ENCODE measurements at regions not wholly inside any gene's neighbourhood (a gene's known extent, or its start where the extent isn't known, plus 50 kb on each side); places are given as distances from the start of the nearest gene placed in this dataset.

DNA sequence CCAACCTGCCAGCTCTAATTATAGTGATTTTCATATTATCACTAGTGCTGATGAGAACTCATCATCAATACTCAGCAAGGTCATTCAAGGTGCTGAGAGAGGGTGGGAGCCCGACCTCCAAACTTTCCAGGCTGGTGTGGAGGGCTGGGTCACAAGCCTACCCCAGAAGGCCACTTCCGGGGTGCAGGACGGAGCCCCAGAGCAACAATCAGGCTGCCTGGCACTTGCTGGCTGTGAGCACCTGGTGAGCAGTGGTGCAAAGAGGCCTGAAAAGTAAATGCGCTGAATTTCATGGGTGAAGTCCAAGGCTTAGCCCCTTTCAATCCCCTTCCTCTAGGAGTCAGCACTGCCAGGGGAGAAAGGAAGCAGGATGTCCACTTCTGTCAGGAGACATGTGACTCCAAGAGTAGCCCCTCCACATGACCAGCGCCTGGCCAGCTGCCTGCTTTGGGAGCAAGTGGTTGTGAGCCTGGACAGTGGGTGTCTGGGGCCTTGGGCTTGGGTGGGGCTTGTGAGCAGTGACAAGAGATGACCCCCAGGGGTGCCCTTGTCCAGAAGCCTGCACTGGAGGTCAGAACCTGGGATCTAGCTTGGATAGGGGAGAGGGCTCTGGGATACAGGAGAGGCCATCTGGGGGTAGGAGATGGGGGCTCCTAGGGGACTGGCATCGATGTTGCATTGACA lies 165.0 kb upstream of the TLE3 start:
- no peak for DNase-seq (ENCODE audit: low read depth)
- no peak overlapping the region for H3K4me3 ChIP-seq (ENCODE audit: low read depth, low read length)
- TF ChIP-seq, protein P1, sequence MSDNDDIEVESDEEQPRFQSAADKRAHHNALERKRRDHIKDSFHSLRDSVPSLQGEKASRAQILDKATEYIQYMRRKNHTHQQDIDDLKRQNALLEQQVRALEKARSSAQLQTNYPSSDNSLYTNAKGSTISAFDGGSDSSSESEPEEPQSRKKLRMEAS (IDR thresholded peaks at IDR 0.05; ENCODE audit: low read depth, low read length) = no peak
- TF ChIP-seq, protein P2, sequence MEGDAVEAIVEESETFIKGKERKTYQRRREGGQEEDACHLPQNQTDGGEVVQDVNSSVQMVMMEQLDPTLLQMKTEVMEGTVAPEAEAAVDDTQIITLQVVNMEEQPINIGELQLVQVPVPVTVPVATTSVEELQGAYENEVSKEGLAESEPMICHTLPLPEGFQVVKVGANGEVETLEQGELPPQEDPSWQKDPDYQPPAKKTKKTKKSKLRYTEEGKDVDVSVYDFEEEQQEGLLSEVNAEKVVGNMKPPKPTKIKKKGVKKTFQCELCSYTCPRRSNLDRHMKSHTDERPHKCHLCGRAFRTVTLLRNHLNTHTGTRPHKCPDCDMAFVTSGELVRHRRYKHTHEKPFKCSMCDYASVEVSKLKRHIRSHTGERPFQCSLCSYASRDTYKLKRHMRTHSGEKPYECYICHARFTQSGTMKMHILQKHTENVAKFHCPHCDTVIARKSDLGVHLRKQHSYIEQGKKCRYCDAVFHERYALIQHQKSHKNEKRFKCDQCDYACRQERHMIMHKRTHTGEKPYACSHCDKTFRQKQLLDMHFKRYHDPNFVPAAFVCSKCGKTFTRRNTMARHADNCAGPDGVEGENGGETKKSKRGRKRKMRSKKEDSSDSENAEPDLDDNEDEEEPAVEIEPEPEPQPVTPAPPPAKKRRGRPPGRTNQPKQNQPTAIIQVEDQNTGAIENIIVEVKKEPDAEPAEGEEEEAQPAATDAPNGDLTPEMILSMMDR (IDR thresholded peaks at IDR 0.05; ENCODE audit: low read depth, low read length) = no peak
- TF ChIP-seq POLR2A (IDR thresholded peaks at IDR 0.05; ENCODE audit: extremely low read depth, insufficient read length) (no peak), MYC (IDR thresholded peaks at IDR 0.05; ENCODE audit: low read depth, low read length) (no peak)

DNA sequence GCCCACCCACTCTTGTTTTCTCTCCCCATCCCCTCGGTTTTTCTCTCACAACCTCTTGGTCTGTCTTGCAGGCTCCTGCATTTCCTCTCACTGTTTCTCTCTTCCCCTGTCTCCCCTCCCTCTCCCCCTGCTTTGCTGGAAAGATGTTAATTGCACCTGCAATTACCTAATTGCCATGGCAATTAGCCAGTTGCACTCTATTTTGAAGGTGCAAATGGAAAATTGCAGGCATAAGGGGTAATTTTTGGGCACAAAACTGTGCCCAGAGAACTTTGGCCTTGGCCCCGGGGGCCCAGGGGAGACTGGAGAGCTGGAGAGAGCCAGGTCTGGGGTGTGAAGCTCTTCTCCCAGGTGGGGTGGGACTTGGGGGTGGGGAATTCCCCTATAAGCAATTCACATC lies 164.5 kb upstream of the TLE3 start:
- DNase-seq (ENCODE audit: low read depth) = no peak
- no peak overlapping the region for H3K4me3 ChIP-seq (ENCODE audit: low read depth, low read length)
- TF ChIP-seq POLR2A (IDR thresholded peaks at IDR 0.05; ENCODE audit: extremely low read depth, insufficient read length) (no peak), MYC (IDR thresholded peaks at IDR 0.05; ENCODE audit: low read depth, low read length) (no peak)
- TF ChIP-seq, protein P1 (IDR thresholded peaks at IDR 0.05; ENCODE audit: low read depth, low read length) = no peak
- TF ChIP-seq, protein P2 (IDR thresholded peaks at IDR 0.05; ENCODE audit: low read depth, low read length) = no peak

DNA sequence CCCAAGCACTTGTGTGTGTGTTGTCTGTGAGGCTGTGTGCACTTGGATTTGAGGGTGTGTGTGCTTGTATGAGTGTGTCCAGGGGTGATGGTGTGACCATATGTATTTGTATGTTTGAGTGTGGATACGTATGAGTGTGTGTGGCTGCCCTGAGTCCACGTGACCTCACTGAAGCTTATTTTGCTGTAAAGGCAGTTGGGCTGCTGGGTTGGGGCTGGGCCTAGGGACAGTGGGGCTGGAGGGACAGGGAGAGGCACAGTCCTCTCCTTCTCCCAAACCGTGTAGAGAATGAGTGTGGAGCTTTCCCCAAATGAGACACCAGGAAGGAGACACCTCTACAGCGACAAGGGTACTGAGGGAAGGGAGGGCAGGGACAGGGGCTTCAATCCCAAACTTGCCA lies 163.4 kb upstream of the TLE3 start:
- no peak for DNase-seq (ENCODE audit: low read depth)
- H3K4me3 ChIP-seq (ENCODE audit: low read depth, low read length) = no peak overlapping the region
- TF ChIP-seq MYC (IDR thresholded peaks at IDR 0.05; ENCODE audit: low read depth, low read length) (no peak), POLR2A (IDR thresholded peaks at IDR 0.05; ENCODE audit: extremely low read depth, insufficient read length) (no peak)
- TF ChIP-seq, protein P1 (IDR thresholded peaks at IDR 0.05; ENCODE audit: low read depth, low read length) = no peak
- TF ChIP-seq, protein P2 (IDR thresholded peaks at IDR 0.05; ENCODE audit: low read depth, low read length) = no peak

DNA sequence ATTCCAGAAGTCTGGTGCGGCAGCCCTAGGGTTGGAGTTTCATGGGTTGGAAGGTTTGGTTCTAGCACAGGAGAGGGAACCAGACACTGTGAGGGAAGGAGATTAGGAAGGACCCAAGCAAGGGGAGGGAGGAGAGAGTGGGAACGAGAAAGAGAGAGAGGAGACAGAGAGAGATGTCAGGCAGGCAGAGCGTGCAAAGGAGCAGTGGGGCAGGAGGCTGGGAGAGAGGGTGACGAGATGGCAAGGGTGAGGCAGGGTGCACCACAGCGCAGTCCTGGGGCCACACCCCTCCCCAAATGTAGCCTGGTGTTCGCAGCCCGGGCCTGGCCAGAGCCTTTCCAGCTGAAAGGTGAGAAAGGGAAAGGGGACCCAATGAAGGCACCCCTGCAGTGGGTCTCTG lies 162.9 kb upstream of the TLE3 start:
- H3K4me3 ChIP-seq (ENCODE audit: low read depth, low read length) = no peak overlapping the region
- TF ChIP-seq POLR2A (IDR thresholded peaks at IDR 0.05; ENCODE audit: extremely low read depth, insufficient read length) (no peak), MYC (IDR thresholded peaks at IDR 0.05; ENCODE audit: low read depth, low read length) (no peak)
- TF ChIP-seq, protein P1 (IDR thresholded peaks at IDR 0.05; ENCODE audit: low read depth, low read length) = no peak
- TF ChIP-seq, protein P2 (IDR thresholded peaks at IDR 0.05; ENCODE audit: low read depth, low read length) = no peak
- no peak for DNase-seq (ENCODE audit: low read depth)

DNA sequence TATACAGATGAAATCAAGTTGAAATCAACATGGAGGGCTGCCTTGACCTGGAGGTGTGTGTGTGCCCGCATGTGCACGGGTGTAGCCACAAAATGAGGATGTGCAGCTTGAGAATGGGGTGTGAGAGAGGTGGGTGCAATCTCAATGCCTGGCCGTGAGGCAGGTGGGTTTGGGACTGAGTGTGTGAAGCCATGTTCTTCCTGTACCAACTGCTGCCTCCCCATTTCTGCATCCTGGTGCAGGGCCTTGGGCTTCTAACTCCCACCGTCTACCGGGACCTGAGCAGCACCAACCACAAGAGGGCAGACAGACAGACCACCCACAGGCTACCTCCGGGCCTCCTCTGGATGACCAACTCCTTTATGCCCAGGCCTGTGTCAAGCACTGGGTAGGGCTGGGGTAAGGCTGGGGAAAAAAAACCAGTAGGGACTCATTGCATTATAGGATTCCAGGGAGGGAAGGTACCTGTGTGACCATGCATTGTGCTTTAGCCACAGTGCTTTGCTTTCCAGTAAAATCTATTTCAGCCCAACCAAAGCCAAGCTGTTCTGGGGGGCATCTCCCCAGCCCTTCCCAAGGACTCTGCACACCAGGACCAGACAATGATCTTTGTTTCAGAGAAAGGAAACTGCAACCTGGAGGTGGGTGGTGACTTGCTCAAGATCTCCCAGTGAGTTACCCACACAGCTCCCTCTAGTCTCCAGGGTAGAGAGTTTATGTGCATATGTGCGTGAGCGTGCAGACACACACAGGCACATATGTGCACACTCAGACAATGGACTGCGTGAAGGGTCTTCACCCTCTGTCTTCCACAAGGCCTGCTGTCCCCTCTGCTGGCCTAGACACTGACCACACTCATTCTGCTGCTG lies 162.2 kb upstream of the TLE3 start:
- no peak overlapping the region for H3K4me3 ChIP-seq (ENCODE audit: low read depth, low read length)
- DNase-seq (ENCODE audit: low read depth) = peak; percentile 46
- TF ChIP-seq MYC (IDR thresholded peaks at IDR 0.05; ENCODE audit: low read depth, low read length) = no peak
- no peak for TF ChIP-seq POLR2A (IDR thresholded peaks at IDR 0.05; ENCODE audit: extremely low read depth, insufficient read length)
- TF ChIP-seq, protein P2 (IDR thresholded peaks at IDR 0.05; ENCODE audit: low read depth, low read length) = peak; percentile 18
- TF ChIP-seq, protein P1 (IDR thresholded peaks at IDR 0.05; ENCODE audit: low read depth, low read length) = no peak
